K562 (cell line): ENCODE measurements at regions not wholly inside any gene's neighbourhood (a gene's known extent, or its start where the extent isn't known, plus 50 kb on each side); places are given as distances from the start of the nearest gene placed in this dataset.

ENCODE experiments used
- E2F3 ChIP-seq: fragments of 250-450 bp; sonication (Bioruptor Pico); IDR thresholded peaks from 2 replicates; pipeline ENCODE4 v1.4.0; 2020; ENCODE audit warnings: mild to moderate bottlenecking
- ETS2 ChIP-seq: IDR thresholded peaks from 2 replicates; pipeline ENCODE4 v1.6.1; 2016; ENCODE audit warnings: borderline replicate concordance, missing genetic modification characterization, mild to moderate bottlenecking, moderate library complexity, missing compliant biosample characterization; ENCODE audit not compliant: poor library complexity, severe bottlenecking
- HNRNPUL1 ChIP-seq: fragments of 200-400 bp; formaldehyde crosslinking; IDR thresholded peaks from 2 replicates; pipeline ENCODE4 v1.6.1; 2017; ENCODE audit warnings: low read length
- NR2C2 ChIP-seq, 2 experiments: fragments of 200-800 bp in 1 of 2; sonication (Bioruptor generic) in 1 of 2; sonication (generic) in 1 of 2; formaldehyde crosslinking in 1 of 2; IDR thresholded peaks; 2 replicates each; pipeline versions ENCODE4 v1.6.1 to v1.8.0; 2016 to 2022; ENCODE audit warnings: mild to moderate bottlenecking in 1 of 2, missing compliant biosample characterization in 1 of 2, missing genetic modification characterization in 1 of 2, missing genetic modification reagents in 1 of 2
- NR2F6 ChIP-seq: fragments of 450-650 bp; formaldehyde crosslinking; IDR thresholded peaks from 2 replicates; pipeline ENCODE4 v1.4.0; 2020; ENCODE audit warnings: mild to moderate bottlenecking
- PTRF ChIP-seq: fragments of 450-650 bp; IDR thresholded peaks from 2 replicates; pipeline ENCODE4 v1.6.1; 2016; ENCODE audit warnings: mild to moderate bottlenecking, missing genetic modification characterization, missing compliant biosample characterization
- STAT5B ChIP-seq: fragments of 250-450 bp; sonication (Bioruptor Pico); IDR thresholded peaks from 2 replicates; pipeline ENCODE4 v1.8.0; 2021; ENCODE audit warnings: mild to moderate bottlenecking, inconsistent platforms
- XRCC4 ChIP-seq: IDR thresholded peaks from one replicate; pipeline ENCODE4 v1.6.1; 2011; ENCODE audit not compliant: insufficient read depth, insufficient read length; ENCODE audit errors: extremely low read depth
- ZNF224 ChIP-seq: sonication (generic); formaldehyde crosslinking; IDR thresholded peaks from 2 replicates; pipeline ENCODE4 v1.8.0; 2022; ENCODE audit warnings: mild to moderate bottlenecking, missing genetic modification reagents
- ZNF436 ChIP-seq: fragments of 250-450, 450-650 bp; sonication (Bioruptor Pico); formaldehyde crosslinking; IDR thresholded peaks from 2 replicates; pipeline ENCODE4 v1.7.0; 2020; ENCODE audit warnings: mild to moderate bottlenecking
- ZNF668 ChIP-seq: fragments of 250-450 bp; sonication (Bioruptor Pico); IDR thresholded peaks from 2 replicates; pipeline ENCODE4 v1.8.0; 2022; ENCODE audit warnings: mild to moderate bottlenecking, inconsistent platforms
- TF ChIP-seq, protein P1 (sequence below), 3 experiments: fragments of 200-800 bp in 1 of 3; fragments of 250-450 bp in 1 of 3; fragments of 450-650 bp in 1 of 3; sonication (Bioruptor Pico) in 1 of 3; sonication (Bioruptor generic) in 1 of 3; formaldehyde crosslinking in 1 of 3; IDR thresholded peaks; 2 replicates each; pipeline versions ENCODE4 v1.6.1 to v1.8.0; 2016 to 2022; ENCODE audit warnings: mild to moderate bottlenecking in 2 of 3, missing genetic modification characterization in 2 of 3, missing compliant biosample characterization in 1 of 3, moderate library complexity in 1 of 3
- TF ChIP-seq, protein P2 (sequence below): fragments of 250-450 bp; sonication (Bioruptor Pico); IDR thresholded peaks from 2 replicates; pipeline ENCODE4 v1.8.0; 2021; ENCODE audit warnings: mild to moderate bottlenecking, moderate library complexity
- TF ChIP-seq, protein P3 (sequence below): IDR thresholded peaks from 3 replicates; pipeline ENCODE4 v1.6.1; 2011; ENCODE audit warnings: borderline replicate concordance, mild to moderate bottlenecking; ENCODE audit not compliant: insufficient read length, insufficient read depth
- TF ChIP-seq, protein P4 (sequence below): sonication (generic); formaldehyde crosslinking; IDR thresholded peaks from 2 replicates; pipeline ENCODE4 v1.8.0; 2022; ENCODE audit warnings: mild to moderate bottlenecking, missing genetic modification reagents, borderline replicate concordance

DNA sequence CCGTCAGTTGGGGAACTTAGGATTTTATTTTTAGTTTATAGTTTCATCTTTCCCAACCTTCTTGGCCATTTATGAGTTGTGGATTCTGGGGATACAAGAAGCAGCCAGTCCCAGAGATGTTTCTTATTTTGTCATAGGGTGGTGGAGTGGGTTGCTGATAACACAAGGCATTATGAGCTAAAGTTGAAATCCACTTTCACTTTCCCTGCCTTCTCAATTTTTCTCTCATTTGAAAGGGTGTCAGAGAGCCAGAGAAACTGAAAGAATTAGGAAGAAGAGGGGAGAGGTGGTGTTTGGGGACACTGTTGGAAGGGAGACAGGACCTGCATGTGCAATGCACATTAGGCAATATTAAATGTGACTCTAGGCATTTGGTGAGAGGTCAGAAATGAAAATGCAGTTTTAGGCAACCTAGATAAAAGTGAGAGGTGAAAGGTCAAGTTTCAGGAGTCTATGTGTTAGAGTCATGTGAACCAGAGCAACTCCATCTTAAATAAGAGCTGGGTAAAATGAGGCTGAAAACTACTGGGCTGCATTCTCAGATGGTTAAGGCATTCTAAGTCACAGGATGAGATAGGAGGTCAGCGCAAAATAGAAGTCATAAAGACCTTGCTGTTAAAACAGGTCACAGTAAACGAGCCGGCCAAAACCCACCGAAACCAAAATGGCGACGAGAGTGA lies 71.1 kb upstream of the F3 start (continued):
- TF ChIP-seq PTRF (tag) (peak; percentile 88), E2F3 (CRISPR knock-in tag) (no peak), XRCC4 (no peak), STAT5B (CRISPR knock-in tag) (0 out of 2 replicates have a peak, but pooled peaks have one; percentile 29), NR2F6 (no peak), ZNF436 (CRISPR knock-in tag) (no peak), HNRNPUL1 (no peak), ETS2 (tag) (no peak), NR2C2 (CRISPR knock-in tag; IDR thresholded peaks at IDR 0.05) (no peak), NR2C2 (tag; IDR thresholded peaks at IDR 0.05) (peak; percentile 69), ZNF224 (no peak), ZNF668 (CRISPR knock-in tag) (peak; percentile 79; the same call in 1 of the 2 replicates)
- TF ChIP-seq, protein P1, sequence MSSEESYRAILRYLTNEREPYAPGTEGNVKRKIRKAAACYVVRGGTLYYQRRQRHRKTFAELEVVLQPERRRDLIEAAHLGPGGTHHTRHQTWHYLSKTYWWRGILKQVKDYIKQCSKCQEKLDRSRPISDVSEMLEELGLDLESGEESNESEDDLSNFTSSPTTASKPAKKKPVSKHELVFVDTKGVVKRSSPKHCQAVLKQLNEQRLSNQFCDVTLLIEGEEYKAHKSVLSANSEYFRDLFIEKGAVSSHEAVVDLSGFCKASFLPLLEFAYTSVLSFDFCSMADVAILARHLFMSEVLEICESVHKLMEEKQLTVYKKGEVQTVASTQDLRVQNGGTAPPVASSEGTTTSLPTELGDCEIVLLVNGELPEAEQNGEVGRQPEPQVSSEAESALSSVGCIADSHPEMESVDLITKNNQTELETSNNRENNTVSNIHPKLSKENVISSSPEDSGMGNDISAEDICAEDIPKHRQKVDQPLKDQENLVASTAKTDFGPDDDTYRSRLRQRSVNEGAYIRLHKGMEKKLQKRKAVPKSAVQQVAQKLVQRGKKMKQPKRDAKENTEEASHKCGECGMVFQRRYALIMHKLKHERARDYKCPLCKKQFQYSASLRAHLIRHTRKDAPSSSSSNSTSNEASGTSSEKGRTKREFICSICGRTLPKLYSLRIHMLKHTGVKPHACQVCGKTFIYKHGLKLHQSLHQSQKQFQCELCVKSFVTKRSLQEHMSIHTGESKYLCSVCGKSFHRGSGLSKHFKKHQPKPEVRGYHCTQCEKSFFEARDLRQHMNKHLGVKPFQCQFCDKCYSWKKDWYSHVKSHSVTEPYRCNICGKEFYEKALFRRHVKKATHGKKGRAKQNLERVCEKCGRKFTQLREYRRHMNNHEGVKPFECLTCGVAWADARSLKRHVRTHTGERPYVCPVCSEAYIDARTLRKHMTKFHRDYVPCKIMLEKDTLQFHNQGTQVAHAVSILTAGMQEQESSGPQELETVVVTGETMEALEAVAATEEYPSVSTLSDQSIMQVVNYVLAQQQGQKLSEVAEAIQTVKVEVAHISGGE (CRISPR knock-in tag; IDR thresholded peaks at IDR 0.05): no peak
- TF ChIP-seq, protein P2, sequence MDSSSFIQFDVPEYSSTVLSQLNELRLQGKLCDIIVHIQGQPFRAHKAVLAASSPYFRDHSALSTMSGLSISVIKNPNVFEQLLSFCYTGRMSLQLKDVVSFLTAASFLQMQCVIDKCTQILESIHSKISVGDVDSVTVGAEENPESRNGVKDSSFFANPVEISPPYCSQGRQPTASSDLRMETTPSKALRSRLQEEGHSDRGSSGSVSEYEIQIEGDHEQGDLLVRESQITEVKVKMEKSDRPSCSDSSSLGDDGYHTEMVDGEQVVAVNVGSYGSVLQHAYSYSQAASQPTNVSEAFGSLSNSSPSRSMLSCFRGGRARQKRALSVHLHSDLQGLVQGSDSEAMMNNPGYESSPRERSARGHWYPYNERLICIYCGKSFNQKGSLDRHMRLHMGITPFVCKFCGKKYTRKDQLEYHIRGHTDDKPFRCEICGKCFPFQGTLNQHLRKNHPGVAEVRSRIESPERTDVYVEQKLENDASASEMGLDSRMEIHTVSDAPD (CRISPR knock-in tag): peak; percentile 68; the same call in 1 of the 2 replicates
- TF ChIP-seq, protein P3, sequence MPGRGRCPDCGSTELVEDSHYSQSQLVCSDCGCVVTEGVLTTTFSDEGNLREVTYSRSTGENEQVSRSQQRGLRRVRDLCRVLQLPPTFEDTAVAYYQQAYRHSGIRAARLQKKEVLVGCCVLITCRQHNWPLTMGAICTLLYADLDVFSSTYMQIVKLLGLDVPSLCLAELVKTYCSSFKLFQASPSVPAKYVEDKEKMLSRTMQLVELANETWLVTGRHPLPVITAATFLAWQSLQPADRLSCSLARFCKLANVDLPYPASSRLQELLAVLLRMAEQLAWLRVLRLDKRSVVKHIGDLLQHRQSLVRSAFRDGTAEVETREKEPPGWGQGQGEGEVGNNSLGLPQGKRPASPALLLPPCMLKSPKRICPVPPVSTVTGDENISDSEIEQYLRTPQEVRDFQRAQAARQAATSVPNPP: no peak
- TF ChIP-seq, protein P4, sequence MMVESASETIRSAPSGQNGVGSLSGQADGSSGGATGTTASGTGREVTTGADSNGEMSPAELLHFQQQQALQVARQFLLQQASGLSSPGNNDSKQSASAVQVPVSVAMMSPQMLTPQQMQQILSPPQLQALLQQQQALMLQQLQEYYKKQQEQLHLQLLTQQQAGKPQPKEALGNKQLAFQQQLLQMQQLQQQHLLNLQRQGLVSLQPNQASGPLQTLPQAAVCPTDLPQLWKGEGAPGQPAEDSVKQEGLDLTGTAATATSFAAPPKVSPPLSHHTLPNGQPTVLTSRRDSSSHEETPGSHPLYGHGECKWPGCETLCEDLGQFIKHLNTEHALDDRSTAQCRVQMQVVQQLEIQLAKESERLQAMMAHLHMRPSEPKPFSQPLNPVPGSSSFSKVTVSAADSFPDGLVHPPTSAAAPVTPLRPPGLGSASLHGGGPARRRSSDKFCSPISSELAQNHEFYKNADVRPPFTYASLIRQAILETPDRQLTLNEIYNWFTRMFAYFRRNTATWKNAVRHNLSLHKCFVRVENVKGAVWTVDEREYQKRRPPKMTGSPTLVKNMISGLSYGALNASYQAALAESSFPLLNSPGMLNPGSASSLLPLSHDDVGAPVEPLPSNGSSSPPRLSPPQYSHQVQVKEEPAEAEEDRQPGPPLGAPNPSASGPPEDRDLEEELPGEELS (CRISPR knock-in tag): no peak
